HG02798 (cell line): ENCODE measurements at regions not wholly inside any gene's neighbourhood (a gene's known extent, or its start where the extent isn't known, plus 50 kb on each side); places are given as distances from the start of the nearest gene placed in this dataset.
"Not testable (repeated sequence)": the region's sequence is repeated elsewhere in the genome, so short reads cannot be mapped to it uniquely, and the experiment has no call there.

ENCODE experiments used
- ATAC-seq: cut with Tn5 transposase; IDR thresholded peaks from one replicate; pipeline ENCODE4 v1.9.1; 2021; ENCODE audit warnings: mild to moderate bottlenecking; ENCODE audit not compliant: unreplicated experiment, poor library complexity

DNA sequence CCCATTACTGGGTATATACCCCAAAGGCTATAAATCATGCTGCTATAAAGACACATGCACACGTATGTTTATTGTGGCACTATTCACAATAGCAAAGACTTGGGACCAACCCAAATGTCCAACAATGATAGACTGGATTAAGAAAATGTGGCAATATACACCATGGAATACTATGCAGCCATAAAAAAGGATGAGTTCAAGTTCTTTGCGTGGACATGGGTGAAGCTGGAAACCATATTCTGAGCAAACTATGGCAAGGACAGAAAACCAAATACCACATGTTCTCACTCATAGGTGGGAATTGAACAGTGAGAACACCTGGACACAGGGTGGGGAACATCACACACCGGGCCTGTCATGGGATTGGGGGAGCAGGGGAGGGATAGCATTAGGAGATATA is 54.4 kb upstream of the MUCL1 start:
- ATAC-seq: not testable (repeated sequence)

DNA sequence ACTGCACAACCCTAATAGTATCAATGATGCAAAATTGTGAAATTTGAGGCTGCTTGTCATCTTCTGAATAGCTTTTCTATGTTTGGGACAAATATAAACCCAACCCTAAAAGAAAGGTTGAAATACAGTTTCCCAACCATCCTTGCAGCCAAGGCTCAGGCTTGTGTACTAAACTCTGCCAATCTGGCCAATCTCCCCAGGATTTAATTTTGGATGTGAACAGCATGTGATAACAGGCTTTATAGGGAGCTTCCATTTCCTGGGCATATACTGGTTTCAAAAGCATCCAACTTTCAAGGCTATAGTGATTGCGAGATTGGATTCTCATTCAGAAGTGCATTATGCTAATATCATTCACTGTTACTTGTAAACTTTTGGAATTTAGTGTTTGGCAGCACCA is 55.7 kb upstream of the MUCL1 start:
- ATAC-seq: no peak

DNA sequence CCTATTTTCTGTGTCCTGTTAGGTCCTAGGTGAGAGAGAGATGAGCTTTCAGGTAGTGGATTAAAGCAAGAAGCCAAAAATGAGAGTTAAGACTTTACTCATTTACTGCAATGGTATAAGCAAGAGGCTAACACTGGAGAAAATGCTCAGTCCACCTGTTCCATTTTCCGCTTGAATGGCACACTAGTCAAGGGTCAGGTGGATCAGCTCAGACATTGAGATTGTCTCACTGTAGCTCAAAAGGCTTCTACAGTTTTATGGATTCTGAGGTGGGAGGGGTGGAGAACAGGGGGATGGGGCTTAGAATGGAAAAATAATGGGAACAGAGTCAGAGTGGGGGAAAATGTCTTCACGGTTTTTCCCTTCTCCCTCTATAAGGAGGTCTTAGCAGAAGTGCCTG is 57.3 kb upstream of the MUCL1 start:
- no peak for ATAC-seq

DNA sequence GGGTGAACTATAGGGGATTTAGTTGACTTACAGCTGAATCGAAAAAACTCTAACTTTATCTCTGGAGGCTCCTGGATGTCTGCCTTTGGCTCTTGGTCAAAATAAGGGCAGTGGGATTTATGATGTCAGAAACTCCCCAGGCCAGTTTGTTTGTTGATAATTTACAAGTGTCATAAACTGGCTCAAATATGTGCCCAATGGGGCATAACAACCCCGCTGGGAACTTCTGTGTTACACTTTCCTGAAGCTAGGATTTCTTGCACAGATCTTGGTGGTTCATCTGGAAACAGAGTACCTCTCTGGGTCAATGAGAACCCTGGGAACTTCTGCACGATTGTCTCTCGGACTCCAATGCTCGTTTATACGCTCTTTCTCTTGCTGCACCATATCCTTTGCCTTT is 58.7 kb upstream of the MUCL1 start:
- ATAC-seq: no peak

DNA sequence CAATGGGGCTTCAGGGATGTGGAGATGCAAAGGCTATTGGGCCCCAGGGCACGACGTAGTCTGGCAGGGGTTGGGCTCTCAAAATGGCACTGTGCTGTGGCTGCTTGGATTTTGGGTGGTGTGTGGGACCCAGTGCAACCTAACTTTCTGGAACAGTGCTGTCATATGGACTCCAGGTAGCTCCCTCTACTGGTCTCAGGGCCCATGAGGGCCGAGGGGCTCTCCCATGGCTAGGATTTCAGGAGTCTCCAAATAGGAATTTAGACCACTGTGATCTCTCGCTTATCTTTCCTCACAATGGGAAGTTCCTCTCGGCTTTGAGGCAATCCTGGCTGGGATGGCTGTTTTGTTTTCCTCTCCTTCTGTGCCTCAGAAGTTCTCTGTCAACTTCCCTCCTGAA is 68.2 kb upstream of the MUCL1 start:
- ATAC-seq: no peak

DNA sequence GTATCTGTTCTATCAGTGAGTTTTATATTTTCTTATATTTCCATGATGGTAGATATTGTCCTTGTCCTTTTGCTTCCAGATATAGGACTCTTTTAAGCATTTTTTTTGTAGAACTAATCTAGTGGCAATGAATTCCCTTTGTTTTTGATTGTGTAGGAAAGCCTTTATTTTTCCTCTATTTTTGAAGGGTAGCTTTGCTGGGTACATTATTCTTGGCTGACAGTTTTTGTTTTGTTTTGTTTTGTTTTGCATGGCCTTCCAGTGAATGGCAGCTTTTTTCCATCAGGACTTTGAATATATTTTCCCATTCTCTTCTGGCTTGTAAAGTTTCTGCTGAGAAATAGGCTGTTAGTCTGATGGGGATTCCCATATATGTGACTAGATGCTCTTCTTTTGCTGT is 70.2 kb upstream of the MUCL1 start:
- no peak for ATAC-seq

DNA sequence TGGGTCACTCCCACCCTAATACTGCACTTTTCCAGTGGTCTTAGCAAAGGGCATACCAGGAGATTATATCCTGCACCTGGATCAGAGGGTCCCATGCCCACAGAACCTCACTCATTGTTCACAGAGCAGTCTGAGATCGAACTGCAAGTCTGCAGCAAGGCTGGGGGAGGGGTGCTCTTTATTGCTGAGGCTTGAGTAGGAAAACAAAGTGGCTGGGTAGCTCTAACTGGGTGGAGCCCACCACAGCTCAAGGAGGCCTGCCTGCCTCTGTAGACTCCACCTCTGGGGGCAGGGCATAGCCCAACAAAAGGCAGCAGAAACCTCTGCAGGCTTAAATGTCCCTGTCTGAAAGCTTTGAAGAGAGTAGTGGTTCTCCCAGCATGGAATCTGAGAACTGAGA is 77.3 kb upstream of the MUCL1 start:
- ATAC-seq: not testable (repeated sequence)

DNA sequence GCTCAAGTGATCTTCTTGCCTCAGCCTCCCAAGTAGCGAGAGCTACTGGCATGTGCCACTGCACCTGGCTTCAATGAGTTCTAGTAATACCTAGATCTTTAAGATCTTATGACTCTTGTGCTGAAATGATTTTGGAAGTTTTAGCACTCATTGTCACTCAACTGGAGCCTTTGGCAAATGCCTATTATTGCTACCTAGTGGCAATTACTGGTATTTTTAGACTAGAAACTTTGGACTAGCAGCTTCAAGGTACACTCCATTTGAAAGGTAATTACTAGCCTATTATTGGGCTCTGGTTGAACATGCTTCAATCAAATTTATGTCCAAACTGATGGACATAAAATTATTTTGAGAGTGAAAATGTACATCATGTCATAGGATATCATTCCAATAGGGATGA is 80.7 kb upstream of the MUCL1 start:
- ATAC-seq: no peak

DNA sequence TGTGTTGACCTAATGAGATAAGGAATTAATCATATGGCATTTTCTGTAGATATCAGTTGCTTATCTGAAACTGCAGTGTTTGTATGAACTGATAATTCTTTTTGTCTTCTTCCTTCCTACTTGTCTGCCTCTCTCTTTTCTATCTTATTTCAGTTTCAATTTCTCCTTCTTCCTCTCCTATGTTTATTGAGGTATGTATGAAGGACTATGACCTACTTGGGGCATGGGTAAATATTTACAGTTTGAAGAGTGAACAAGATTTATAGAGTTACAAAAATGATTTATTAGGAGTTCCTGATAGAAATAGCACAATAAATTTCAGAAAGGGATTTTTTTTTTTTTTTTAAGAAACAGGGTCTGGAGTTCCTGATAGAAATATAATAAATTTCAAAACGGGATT is 88.7 kb upstream of the MUCL1 start:
- ATAC-seq: no peak

DNA sequence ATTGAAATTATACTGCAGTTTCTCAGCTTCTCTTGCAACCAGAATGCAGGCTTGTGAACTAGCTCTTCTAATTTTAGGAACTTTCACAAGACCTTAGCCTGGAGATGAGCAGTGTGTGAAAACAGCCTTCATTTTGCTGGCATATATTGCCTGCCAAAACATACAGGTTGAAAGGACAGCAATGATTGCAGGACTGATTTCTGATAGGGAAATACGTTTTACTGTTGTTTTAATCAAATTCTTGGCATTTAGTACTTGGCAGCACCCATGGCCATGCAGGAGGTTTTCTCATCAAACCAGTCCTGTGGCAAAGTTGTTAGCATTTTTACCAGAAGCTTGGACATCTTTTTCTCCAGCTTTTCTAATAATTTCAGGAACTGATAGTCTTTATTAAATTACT is 91.9 kb upstream of the MUCL1 start:
- ATAC-seq: no peak

DNA sequence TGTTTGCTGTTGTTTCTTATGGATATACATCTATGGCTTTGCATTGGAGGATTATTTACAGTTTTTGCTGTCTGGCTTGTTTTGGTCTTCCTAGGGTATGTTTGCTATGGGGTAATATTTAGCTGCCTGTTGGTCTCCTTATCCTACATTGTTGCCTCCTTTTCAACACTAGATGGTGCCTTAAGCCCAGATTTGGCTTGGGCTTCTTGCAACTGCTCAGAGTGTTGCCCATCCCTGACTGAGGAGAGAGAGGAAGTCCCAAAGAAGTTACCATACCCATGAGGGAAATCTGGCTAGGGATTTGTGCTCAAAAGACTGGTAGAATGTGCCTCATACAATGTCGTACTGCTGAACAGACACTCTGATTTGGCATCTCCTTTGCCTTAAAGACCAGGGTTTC is 94.6 kb upstream of the MUCL1 start:
- ATAC-seq: peak; percentile 40

DNA sequence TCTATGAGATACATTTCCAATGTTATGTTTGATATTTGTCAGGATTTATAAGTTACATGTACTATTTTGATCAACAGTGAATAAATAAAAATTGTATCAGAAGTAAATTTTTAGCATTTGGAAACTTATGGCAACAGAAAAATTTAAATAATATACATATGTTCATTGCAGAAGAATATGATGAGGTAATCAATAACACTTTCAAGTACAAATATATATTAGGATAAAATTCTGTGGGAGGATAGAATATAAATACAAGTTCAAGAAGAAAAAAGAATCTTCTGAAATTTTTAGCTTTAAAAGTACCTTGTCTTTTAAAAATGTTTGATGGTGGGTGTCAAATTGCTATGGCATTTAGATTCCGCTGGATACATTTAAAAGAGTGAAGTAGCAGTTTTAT is 102.8 kb upstream of the MUCL1 start:
- no peak for ATAC-seq

DNA sequence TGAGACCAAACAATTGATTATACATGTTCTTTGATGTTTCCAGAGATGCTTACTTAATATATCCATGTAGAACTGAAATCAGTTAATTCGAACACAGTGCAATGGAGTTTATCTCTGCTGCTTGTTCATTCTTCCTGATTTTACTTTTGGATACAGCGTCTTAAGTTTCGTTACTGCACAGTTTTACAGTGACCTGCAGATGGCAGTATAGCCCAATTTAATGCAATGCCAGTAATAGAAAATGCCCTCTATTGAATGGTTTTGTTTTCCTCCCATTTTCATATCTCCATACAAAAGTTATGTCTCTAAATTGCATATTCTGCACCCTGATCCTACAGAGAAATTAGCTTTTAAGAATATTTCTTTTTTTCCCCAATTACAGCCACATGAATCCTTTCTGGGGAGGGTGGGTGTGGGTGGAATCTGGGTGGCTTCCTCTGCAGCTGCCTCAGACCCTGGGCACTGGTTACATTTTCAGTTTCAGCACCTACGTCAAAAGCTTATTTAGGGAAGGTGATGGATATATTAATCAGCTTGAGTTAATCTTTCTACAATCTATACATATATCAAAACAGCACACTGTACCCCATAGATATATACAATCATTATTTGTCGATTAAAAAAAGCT is 101.1 kb upstream of the DCD start:
- ATAC-seq: peak; percentile 60

DNA sequence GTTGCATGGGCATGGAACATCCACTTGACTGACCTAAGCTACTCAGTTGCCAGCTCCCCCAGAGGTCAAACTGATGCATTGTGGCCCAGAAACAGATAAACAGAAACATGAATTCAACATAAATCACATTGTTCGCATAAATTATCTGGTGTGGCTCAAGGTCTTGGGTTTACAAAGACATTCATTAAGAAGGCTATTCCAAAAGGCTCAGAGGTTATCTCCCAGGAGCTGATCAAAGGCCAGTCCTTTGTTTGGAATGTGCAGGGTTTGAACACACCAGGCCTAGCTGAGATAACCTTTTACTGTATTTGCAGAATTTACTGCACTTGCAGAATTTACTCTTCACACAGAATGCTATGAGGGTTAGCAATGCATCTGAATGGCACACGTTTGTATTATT is 96.4 kb upstream of the DCD start:
- ATAC-seq: no peak

DNA sequence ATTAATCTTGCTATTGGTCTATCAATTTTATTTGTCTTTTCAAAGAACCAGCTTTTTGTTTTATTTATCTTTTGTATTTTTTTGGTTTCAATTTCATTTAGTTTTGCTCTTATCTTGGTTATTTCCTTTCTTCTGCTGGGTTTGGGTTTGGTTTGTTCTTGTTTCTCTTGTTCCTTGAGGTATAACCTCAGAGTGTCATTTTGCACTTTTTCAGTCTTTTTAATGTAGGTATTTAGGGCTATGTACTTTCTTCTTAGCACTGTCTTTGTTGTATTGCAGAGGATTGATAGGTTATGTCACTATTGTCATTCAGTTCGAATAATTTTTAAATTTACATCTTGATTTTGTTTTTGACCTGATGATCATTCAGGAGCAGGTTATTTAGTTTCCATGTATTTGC is 92.7 kb upstream of the DCD start:
- ATAC-seq: no peak

DNA sequence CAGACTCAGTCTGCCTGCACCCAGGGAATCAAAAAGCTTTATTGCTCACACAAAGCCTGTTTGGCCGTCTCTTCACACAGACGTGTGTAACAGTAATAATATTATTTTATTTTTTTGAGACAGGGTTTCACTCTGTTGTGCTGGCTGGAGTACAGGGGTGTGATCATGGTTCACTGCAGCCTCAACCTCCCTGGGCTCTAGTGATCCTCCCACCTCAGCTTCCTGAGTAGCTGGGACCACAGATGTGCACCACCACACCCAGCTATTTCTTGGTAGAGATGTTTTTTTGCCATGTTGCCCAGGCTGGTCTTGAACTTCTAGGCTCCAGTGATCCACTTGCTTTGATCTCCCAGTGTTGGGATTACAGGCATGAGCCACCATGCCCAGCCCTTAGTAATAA is 88.4 kb upstream of the DCD start:
- ATAC-seq: no peak

DNA sequence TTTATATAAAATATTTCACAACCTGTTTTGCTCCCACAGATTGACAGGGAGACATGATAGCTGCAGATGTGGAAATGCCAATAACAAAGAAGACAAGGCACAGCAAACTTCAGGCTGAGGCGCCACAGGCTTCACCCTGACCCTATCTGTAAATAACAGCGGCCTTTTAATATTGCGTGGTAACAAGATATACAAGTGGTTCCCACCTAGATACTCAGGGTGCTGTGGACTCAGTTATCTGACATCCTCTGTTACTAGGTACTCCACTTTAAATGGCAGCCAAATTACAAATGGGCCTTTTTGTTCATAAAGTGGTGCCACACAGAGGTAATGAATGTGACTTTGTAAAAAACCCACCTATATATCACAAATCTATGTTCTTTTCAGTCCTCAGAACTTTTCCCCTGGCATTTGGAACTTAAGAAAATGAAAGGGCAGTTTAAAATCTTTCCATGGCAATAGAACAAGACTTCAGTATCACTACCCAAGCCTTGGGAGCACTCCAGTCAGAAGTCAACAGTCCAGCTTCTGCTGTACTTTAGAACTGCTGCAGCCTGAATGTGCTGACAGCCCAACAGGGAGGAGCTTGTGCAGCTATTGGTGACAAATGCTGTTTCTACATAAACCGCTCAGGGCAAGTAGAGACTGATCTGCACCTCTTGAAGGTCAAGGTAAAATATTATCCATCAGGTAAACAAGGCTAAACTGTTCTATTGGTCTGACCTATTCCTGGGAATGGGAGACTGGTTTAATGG is 86.2 kb upstream of the DCD start:
- ATAC-seq: no peak

DNA sequence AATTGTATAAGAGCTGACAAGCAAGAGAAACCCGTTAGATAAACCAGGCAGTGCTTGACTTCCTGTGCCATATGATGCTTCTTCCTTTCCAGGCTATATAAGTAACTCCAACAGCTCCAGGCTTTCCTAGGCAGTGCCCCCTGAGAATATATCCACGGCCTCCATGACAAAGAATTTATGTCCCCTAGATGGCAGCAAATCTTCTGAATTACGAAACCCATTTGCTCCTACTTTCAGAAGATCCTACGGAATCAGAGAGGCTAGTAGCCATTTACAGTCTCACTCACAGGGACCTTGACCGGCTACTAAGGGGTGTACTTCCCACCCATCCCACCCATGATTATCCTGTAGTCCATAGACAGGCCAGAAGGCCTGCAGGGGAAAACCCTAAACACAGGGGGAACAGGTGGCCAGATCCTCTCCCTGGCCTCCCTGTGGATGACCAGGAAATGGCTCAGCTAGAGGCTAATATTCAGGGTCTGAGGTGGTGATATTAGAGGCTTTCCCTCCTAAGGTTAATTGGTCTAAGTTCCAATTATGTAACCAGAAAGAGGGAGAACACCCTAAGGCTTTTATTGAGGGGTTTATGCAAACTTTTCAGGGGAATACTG is 77.2 kb upstream of the DCD start:
- ATAC-seq: no peak

DNA sequence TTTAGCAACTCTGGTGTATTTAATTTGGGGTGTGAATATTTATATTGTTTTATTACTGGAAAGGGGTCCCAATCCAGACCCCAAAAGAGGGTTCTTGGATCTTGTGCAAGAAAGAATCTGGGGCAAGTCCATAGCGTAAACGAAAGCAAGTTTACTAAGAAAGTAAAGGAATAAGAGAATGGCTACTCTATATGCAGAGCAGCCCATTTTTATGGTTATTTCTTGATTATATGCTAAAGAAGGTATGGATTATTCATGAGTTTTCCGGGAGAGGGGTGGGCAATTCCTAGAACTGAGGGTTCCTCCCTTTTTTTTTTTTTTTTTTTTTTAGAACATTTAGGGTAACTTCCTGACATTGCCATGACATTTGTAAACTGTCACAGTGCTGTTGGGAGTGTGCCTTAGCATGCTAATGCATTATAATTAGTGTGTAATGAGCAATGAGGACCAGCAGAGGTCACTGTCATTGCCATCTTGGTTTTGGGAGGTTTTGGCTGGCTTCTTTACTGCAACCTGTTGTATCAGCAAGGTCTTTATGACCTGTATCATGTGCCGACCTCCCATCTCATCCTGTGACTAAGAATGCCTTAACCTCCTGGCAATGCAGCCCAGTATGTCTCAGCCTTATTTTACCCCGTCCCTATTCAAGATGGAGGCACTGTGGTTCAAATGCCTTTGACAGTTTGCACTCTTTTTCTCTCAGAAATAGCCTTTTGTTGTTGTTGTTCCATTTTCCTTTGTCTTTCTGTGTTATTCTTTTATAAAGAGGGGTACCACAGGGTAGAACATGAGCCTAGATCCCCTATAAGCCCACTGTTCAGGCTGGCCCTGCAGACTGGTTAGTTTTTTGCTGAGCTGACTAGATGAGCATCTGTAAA is 75.5 kb upstream of the DCD start:
- peak; percentile 68 for ATAC-seq

DNA sequence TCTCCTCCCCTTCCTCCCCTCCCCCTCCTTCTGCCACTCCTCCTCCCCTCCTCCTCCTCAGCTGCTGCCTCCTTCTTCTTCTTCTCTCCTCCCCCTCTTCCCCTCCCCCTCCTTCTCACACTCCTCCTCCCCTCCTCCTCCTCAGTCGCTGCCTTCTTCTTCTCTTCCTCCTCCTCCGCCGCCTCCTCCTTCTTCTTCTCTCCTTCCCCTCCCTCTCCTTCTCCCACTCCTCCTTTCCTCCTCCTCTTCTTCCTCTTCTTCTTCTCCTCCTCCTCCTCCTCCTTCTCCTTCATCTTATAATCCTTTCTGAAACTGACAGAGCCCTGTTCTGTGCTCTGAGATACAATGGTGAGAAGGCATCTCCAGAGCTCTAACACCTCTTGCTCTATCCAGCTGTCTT is 73.1 kb upstream of the DCD start:
- ATAC-seq: no peak

DNA sequence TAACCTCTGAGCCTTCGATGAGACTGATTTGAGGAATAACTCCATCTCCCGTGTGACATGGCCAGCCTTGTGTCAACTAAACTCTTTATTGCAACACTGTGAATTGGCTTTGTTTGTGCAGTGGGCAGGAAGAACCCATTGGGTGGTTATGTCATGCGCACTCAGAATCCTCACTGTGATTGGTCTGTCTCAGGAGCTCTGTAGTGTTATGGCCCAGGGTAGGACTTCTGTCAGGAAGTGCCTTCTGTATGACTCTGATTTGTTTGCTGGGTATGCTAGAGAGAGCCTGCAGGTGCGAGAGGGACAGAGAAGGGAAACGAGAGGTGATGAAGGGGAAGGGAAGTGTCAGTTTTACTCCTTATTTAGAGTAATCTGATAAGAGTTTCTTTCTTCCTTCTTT is 71.5 kb upstream of the DCD start:
- no peak for ATAC-seq
